MM.1S (cell line): ENCODE measurements at regions not wholly inside any gene's neighbourhood (a gene's known extent, or its start where the extent isn't known, plus 50 kb on each side); places are given as distances from the start of the nearest gene placed in this dataset.

ENCODE experiments used
- CTCF ChIP-seq: fragments of 300-600 bp; sonication (generic); IDR thresholded peaks from 2 replicates; pipeline ENCODE4 v1.5.1; 2016; ENCODE audit warnings: antibody characterized with exemption, low read length, mixed read lengths
- EZH2 ChIP-seq: fragments of 300-600 bp; sonication (generic); optimal IDR thresholded peaks from 2 replicates; pipeline ENCODE3; 2017; ENCODE audit warnings: low read depth, mild to moderate bottlenecking, antibody characterized with exemption, low read length, mixed read lengths
- EZH2phosphoT487 ChIP-seq: fragments of 300-600 bp; sonication (generic); IDR thresholded peaks from 2 replicates; pipeline ENCODE4 v1.6.1; 2018; ENCODE audit warnings: antibody characterized with exemption, low read length

GRCh38 chr14:27553790-27554189 is 956.0 kb upstream of the NOVA1 start:
- TF ChIP-seq CTCF: no peak
- no peak for TF ChIP-seq EZH2
- TF ChIP-seq EZH2phosphoT487: no peak
